GM23338 (cell line): ENCODE measurements at regions not wholly inside any gene's neighbourhood (a gene's known extent, or its start where the extent isn't known, plus 50 kb on each side); places are given as distances from the start of the nearest gene placed in this dataset.

ENCODE experiments used
- ATAC-seq: fragments of 200-7000 bp; cut with Tn5 transposase; 3 replicates; pipeline ENCODE4 v1.9.1; 2020
- DNase-seq: peaks from one replicate; pipeline ENCODE4 v3.0.0-alpha.2; 2015; ENCODE audit warnings: low spot score
- H2AFZ ChIP-seq: fragments of 200-600 bp; sonication (generic); 2 replicates; pipeline ENCODE4 v1.8.0; 2016; ENCODE audit warnings: antibody characterized with exemption, mild to moderate bottlenecking, moderate library complexity
- H3F3A ChIP-seq: fragments of 200-600 bp; sonication (generic); replicated peaks from 2 replicates; pipeline ENCODE4 v1.8.0; 2017; ENCODE audit warnings: antibody characterized with exemption, mixed run types, low read depth
- H3K27ac ChIP-seq: fragments of 200-600 bp; sonication (generic); 2 replicates; pipeline ENCODE4 v1.6.1; 2016; ENCODE audit warnings: low read depth
- H3K27me3 ChIP-seq: fragments of 200-600 bp; sonication (generic); 2 replicates; pipeline ENCODE4 v1.8.0; 2016; ENCODE audit warnings: mild to moderate bottlenecking, mixed run types, moderate library complexity; ENCODE audit not compliant: insufficient read depth
- H3K36me3 ChIP-seq: fragments of 200-600 bp; sonication (generic); 2 replicates; pipeline ENCODE4 v1.8.0; 2016; ENCODE audit warnings: mild to moderate bottlenecking; ENCODE audit not compliant: insufficient read depth
- H3K4me1 ChIP-seq: fragments of 200-600 bp; sonication (generic); 2 replicates; pipeline ENCODE4 v1.8.0; 2016; ENCODE audit warnings: mild to moderate bottlenecking, moderate library complexity; ENCODE audit not compliant: insufficient read depth
- H3K4me2 ChIP-seq: fragments of 200-600 bp; sonication (generic); 2 replicates; pipeline ENCODE4 v1.7.1; 2017; ENCODE audit warnings: mixed run types
- H3K4me3 ChIP-seq: fragments of 200-600 bp; sonication (generic); 2 replicates; pipeline ENCODE4 v1.6.1; 2016; ENCODE audit warnings: mixed run types
- H3K79me2 ChIP-seq: fragments of 200-600 bp; sonication (generic); replicated peaks from 2 replicates; pipeline ENCODE4 v1.8.0; 2017; ENCODE audit warnings: mild to moderate bottlenecking; ENCODE audit not compliant: insufficient read depth
- H3K9me2 ChIP-seq: fragments of 200-600 bp; sonication (generic); 2 replicates; pipeline ENCODE4 v1.8.0; 2017; ENCODE audit not compliant: insufficient read depth
- H4K20me1 ChIP-seq: fragments of 200-600 bp; sonication (generic); replicated peaks from 2 replicates; pipeline ENCODE4 v1.8.0; 2017; ENCODE audit warnings: mild to moderate bottlenecking; ENCODE audit not compliant: insufficient read depth
- H3K27ac Mint-ChIP-seq: 2 replicates; pipeline ENCODE4 v1.8.0; 2020; ENCODE audit warnings: inconsistent platforms, mild to moderate bottlenecking, moderate library complexity, mixed read lengths
- H3K27me3 Mint-ChIP-seq: 3 replicates; pipeline ENCODE4 v1.8.0; 2022; ENCODE audit warnings: low read depth, mild to moderate bottlenecking, moderate library complexity, mixed read lengths, inconsistent platforms; ENCODE audit not compliant: insufficient read depth, poor library complexity
- H3K36me3 Mint-ChIP-seq: 3 replicates; pipeline ENCODE4 v1.8.0; 2021; ENCODE audit warnings: low read depth, mild to moderate bottlenecking, inconsistent platforms, moderate library complexity, mixed read lengths
- H3K4me1 Mint-ChIP-seq: 3 replicates; pipeline ENCODE4 v1.8.0; 2020; ENCODE audit warnings: mild to moderate bottlenecking, inconsistent platforms, mixed read lengths
- H3K4me3 Mint-ChIP-seq: 3 replicates; pipeline ENCODE4 v1.8.0; 2021; ENCODE audit warnings: moderate library complexity, mild to moderate bottlenecking, inconsistent platforms, mixed read lengths
- H3K9me3 Mint-ChIP-seq: 3 replicates; pipeline ENCODE4 v1.8.0; 2020; ENCODE audit warnings: moderate library complexity, mild to moderate bottlenecking, inconsistent platforms, mixed read lengths
- CREB1 ChIP-seq: fragments of 250-450 bp; sonication (Bioruptor Pico); IDR thresholded peaks from 2 replicates; pipeline ENCODE4 v1.5.0; 2020; ENCODE audit warnings: low read depth, mild to moderate bottlenecking, moderate library complexity
- ETS1 ChIP-seq: IDR thresholded peaks from 2 replicates; pipeline ENCODE4 v1.6.1; 2016; ENCODE audit warnings: antibody characterized with exemption
- EZH2 ChIP-seq: fragments of 200-600 bp; sonication (generic); IDR thresholded peaks from one replicate; pipeline ENCODE4 v1.8.0; 2017; ENCODE audit warnings: antibody characterized with exemption, mild to moderate bottlenecking, low read depth; ENCODE audit not compliant: unreplicated experiment
- JUNB ChIP-seq: IDR thresholded peaks from one replicate; pipeline ENCODE4 v1.6.1; 2016; ENCODE audit warnings: antibody characterized with exemption; ENCODE audit not compliant: unreplicated experiment
- NANOG ChIP-seq: IDR thresholded peaks from 2 replicates; pipeline ENCODE4 v1.6.1; 2016; ENCODE audit warnings: antibody characterized with exemption, borderline replicate concordance
- POLR2AphosphoS5 ChIP-seq: IDR thresholded peaks from 2 replicates; pipeline ENCODE4 v1.6.1; 2016; ENCODE audit warnings: antibody characterized with exemption, low read depth
- REST ChIP-seq: IDR thresholded peaks from one replicate; pipeline ENCODE4 v1.6.1; 2018; ENCODE audit warnings: antibody characterized with exemption; ENCODE audit not compliant: unreplicated experiment
- ZNF114 ChIP-seq: fragments of 250-450 bp; sonication (Bioruptor Pico); IDR thresholded peaks from 2 replicates; pipeline ENCODE4 v1.5.0; 2020; ENCODE audit warnings: mild to moderate bottlenecking, moderate library complexity
- ZNF331 ChIP-seq: fragments of 250-450 bp; sonication (Bioruptor Pico); IDR thresholded peaks from 2 replicates; pipeline ENCODE4 v1.5.0; 2020; ENCODE audit warnings: low read depth, mild to moderate bottlenecking, moderate library complexity

GRCh38 chr4:38576767-38577166 is 87.2 kb upstream of the KLF3 start (continued):
- TF ChIP-seq ETS1 (no peak), ZNF331 (CRISPR knock-in tag) (no peak)

DNA sequence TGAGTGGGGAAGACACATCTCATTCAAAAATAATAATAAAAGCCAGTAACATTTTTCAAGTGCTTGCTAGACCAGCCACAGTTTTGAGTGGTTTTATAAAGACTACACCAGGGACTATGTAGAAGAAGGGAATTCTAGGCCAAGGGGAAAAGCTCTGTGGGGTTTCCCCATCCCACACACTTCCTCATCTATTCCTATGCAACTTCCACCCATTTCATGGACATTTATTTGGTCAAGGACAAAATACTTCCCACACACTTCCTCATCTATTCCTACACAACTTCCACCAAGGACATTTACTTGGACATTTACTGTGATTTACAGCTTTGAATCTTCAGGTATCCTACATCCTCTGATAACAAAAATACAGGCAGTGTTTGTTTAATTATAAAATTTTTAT is 86.5 kb upstream of the KLF3 start:
- peaks cover 9% of the 10 kb centered on the region; the same call in 2 of the 3 replicates for H3K4me1 Mint-ChIP-seq
- Histone ChIP-seq H3F3A (no peaks in the 10 kb centered on the region), H3K9me2 (peaks cover 5% of the 10 kb centered on the region; the same call in 1 of the 2 replicates), H2AFZ (no peak overlapping the region), H3K4me1 (peaks cover 13% of the 10 kb centered on the region), H3K27me3 (no peaks in the 10 kb centered on the region), H3K79me2 (no peaks in the 10 kb centered on the region), H3K27ac (no peak overlapping the region), H4K20me1 (no peaks in the 10 kb centered on the region), H3K4me2 (no peak overlapping the region), H3K4me3 (no peak overlapping the region), H3K36me3 (no peaks in the 10 kb centered on the region; the same call in 1 of the 2 replicates)
- DNase-seq (no peak), ATAC-seq (no peak)
- no peak overlapping the region for H3K27ac Mint-ChIP-seq
- H3K4me3 Mint-ChIP-seq, result no peak overlapping the region
- TF ChIP-seq REST (no peak), EZH2 (no peak), JUNB (no peak), ZNF114 (CRISPR knock-in tag) (no peak), NANOG (no peak), POLR2AphosphoS5 (no peak), ZNF331 (CRISPR knock-in tag) (no peak), ETS1 (no peak), CREB1 (CRISPR knock-in tag) (no peak)
- H3K9me3 Mint-ChIP-seq, result peaks cover 2% of the 10 kb centered on the region; the same call in 1 of the 3 replicates
- H3K27me3 Mint-ChIP-seq, result peaks cover 4% of the 10 kb centered on the region
- H3K36me3 Mint-ChIP-seq, result no peaks in the 10 kb centered on the region
